HUES48 (cell line): ENCODE measurements at regions not wholly inside any gene's neighbourhood (a gene's known extent, or its start where the extent isn't known, plus 50 kb on each side); places are given as distances from the start of the nearest gene placed in this dataset.

Experiments used
- H3K27ac ChIP-seq: one replicate; pipeline ENCODE4 v1.7.0; 2013; ENCODE audit warnings: low read depth, low read length, inconsistent platforms
- H3K27me3 ChIP-seq: 2 replicates; pipeline ENCODE4 v1.6.1; 2013; ENCODE audit warnings: mild to moderate bottlenecking, low read length; ENCODE audit not compliant: control insufficient read depth, insufficient read depth
- H3K36me3 ChIP-seq: 2 replicates; pipeline ENCODE4 v1.6.1; 2013; ENCODE audit warnings: low read length; ENCODE audit not compliant: control insufficient read depth, insufficient read depth
- H3K4me1 ChIP-seq: 2 replicates; pipeline ENCODE4 v1.6.1; 2013; ENCODE audit warnings: mild to moderate bottlenecking, low read length; ENCODE audit not compliant: control insufficient read depth, insufficient read depth
- H3K4me3 ChIP-seq: 2 replicates; pipeline ENCODE4 v1.5.1; 2013; ENCODE audit warnings: mild to moderate bottlenecking, low read depth, low read length
- H3K9ac ChIP-seq: 2 replicates; pipeline ENCODE4 v1.6.1; 2013; ENCODE audit warnings: mild to moderate bottlenecking, low read depth, low read length, moderate library complexity
- H3K9me3 ChIP-seq: 2 replicates; pipeline ENCODE4 v1.6.1; 2013; ENCODE audit warnings: low read length; ENCODE audit not compliant: control insufficient read depth, insufficient read depth

GRCh38 chr14:98298481-98299244 lies 973.3 kb downstream of the BCL11B start:
- H3K36me3 ChIP-seq = no peaks in the 10 kb centered on the region
- no peak overlapping the region for H3K27ac ChIP-seq
- no peaks in the 10 kb centered on the region for H3K4me1 ChIP-seq
- H3K4me3 ChIP-seq = no peak overlapping the region
- no peaks in the 10 kb centered on the region for H3K27me3 ChIP-seq
- H3K9ac ChIP-seq = no peak overlapping the region
- H3K9me3 ChIP-seq = no peaks in the 10 kb centered on the region

- no peak overlapping the region for H3K27ac ChIP-seq
These were observed 970.3 kb downstream of the BCL11B start for GRCh38 chr14:98301681-98302080.

GRCh38 chr14:98304574-98304973 lies 967.4 kb downstream of the BCL11B start:
- H3K27me3 ChIP-seq = no peaks in the 10 kb centered on the region
- no peak overlapping the region for H3K9ac ChIP-seq
- H3K9me3 ChIP-seq = no peaks in the 10 kb centered on the region
- no peaks in the 10 kb centered on the region for H3K36me3 ChIP-seq
- no peak overlapping the region for H3K4me3 ChIP-seq
- no peaks in the 10 kb centered on the region for H3K4me1 ChIP-seq
- no peak overlapping the region for H3K27ac ChIP-seq

More at GRCh38 chr14:98301681-98302080, 970.3 kb downstream of the BCL11B start:
- no peak overlapping the region for H3K9ac ChIP-seq
- no peaks in the 10 kb centered on the region for H3K9me3 ChIP-seq
- no peaks in the 10 kb centered on the region for H3K27me3 ChIP-seq
- H3K4me1 ChIP-seq = no peaks in the 10 kb centered on the region
- H3K4me3 ChIP-seq = no peak overlapping the region
- no peaks in the 10 kb centered on the region for H3K36me3 ChIP-seq

GRCh38 chr14:98309591-98309990 lies 962.4 kb downstream of the BCL11B start:
- no peak overlapping the region for H3K9ac ChIP-seq
- no peak overlapping the region for H3K27ac ChIP-seq
- no peaks in the 10 kb centered on the region for H3K9me3 ChIP-seq
- H3K27me3 ChIP-seq = no peaks in the 10 kb centered on the region
- H3K4me1 ChIP-seq = no peaks in the 10 kb centered on the region
- no peaks in the 10 kb centered on the region for H3K36me3 ChIP-seq
- no peak overlapping the region for H3K4me3 ChIP-seq

GRCh38 chr14:98312006-98312405 lies 960.0 kb downstream of the BCL11B start:
- H3K27me3 ChIP-seq = no peaks in the 10 kb centered on the region

GRCh38 chr14:98321841-98322240 lies 950.2 kb downstream of the BCL11B start:
- Histone ChIP-seq H3K27ac (no peak overlapping the region), H3K9me3 (peaks cover 11% of the 10 kb centered on the region), H3K4me3 (no peak overlapping the region), H3K4me1 (no peaks in the 10 kb centered on the region), H3K9ac (no peak overlapping the region), H3K36me3 (no peaks in the 10 kb centered on the region), H3K27me3 (no peaks in the 10 kb centered on the region)

More at GRCh38 chr14:98312006-98312405, 960.0 kb downstream of the BCL11B start:
- H3K9ac ChIP-seq = no peak overlapping the region
- no peaks in the 10 kb centered on the region for H3K36me3 ChIP-seq
- H3K27ac ChIP-seq = no peak overlapping the region
- H3K9me3 ChIP-seq = no peaks in the 10 kb centered on the region
- H3K4me3 ChIP-seq = no peak overlapping the region
- no peaks in the 10 kb centered on the region for H3K4me1 ChIP-seq

- no peak overlapping the region for H3K4me3 ChIP-seq
- H3K36me3 ChIP-seq = no peaks in the 10 kb centered on the region
- H3K27ac ChIP-seq = no peak overlapping the region
- peaks cover 10% of the 10 kb centered on the region for H3K9me3 ChIP-seq
- no peak overlapping the region for H3K9ac ChIP-seq
- H3K4me1 ChIP-seq = no peaks in the 10 kb centered on the region
- no peaks in the 10 kb centered on the region for H3K27me3 ChIP-seq
These were observed 948.2 kb downstream of the BCL11B start for GRCh38 chr14:98323836-98324235.

GRCh38 chr14:98325761-98326160 lies 946.2 kb downstream of the BCL11B start:
- no peaks in the 10 kb centered on the region for H3K4me1 ChIP-seq
- H3K27me3 ChIP-seq = no peaks in the 10 kb centered on the region
- H3K4me3 ChIP-seq = no peak overlapping the region
- H3K36me3 ChIP-seq = no peaks in the 10 kb centered on the region
- H3K9ac ChIP-seq = no peak overlapping the region
- no peaks in the 10 kb centered on the region for H3K9me3 ChIP-seq
- H3K27ac ChIP-seq = no peak overlapping the region

GRCh38 chr14:98328496-98328895 lies 943.5 kb downstream of the BCL11B start:
- no peak overlapping the region for H3K4me3 ChIP-seq
- no peaks in the 10 kb centered on the region for H3K27me3 ChIP-seq
- peaks cover 7% of the 10 kb centered on the region; the same call in 1 of the 2 replicates for H3K9me3 ChIP-seq
- H3K4me1 ChIP-seq = no peaks in the 10 kb centered on the region
- H3K9ac ChIP-seq = no peak overlapping the region
- no peak overlapping the region for H3K27ac ChIP-seq
- H3K36me3 ChIP-seq = no peaks in the 10 kb centered on the region

GRCh38 chr14:98334186-98334585 lies 937.8 kb downstream of the BCL11B start:
- H3K36me3 ChIP-seq = no peaks in the 10 kb centered on the region
- H3K9ac ChIP-seq = no peak overlapping the region
- no peak overlapping the region for H3K4me3 ChIP-seq
- no peak overlapping the region for H3K27ac ChIP-seq
- H3K4me1 ChIP-seq = no peaks in the 10 kb centered on the region
- H3K27me3 ChIP-seq = no peaks in the 10 kb centered on the region
- H3K9me3 ChIP-seq = peaks cover 7% of the 10 kb centered on the region; the same call in 1 of the 2 replicates

GRCh38 chr14:98341211-98341610 lies 930.8 kb downstream of the BCL11B start:
- H3K9me3 ChIP-seq = no peaks in the 10 kb centered on the region
- no peaks in the 10 kb centered on the region for H3K4me1 ChIP-seq
- H3K4me3 ChIP-seq = no peak overlapping the region
- H3K9ac ChIP-seq = no peak overlapping the region
- H3K27me3 ChIP-seq = no peaks in the 10 kb centered on the region
- no peaks in the 10 kb centered on the region for H3K36me3 ChIP-seq
- H3K27ac ChIP-seq = no peak overlapping the region
